AG09309 (cell line): ENCODE measurements at regions not wholly inside any gene's neighbourhood (a gene's known extent, or its start where the extent isn't known, plus 50 kb on each side); places are given as distances from the start of the nearest gene placed in this dataset.
A peak's percentile ranks its signal among the peaks of the same experiment; 100 is the strongest.

Experiments used
- DNase-seq: peaks from one replicate; pipeline ENCODE4 v3.0.0-alpha.2; 2010; ENCODE audit warnings: low read depth
- H3K4me3 ChIP-seq: 2 replicates; pipeline ENCODE4 v1.5.1; 2011; ENCODE audit warnings: mild to moderate bottlenecking, low read depth, low read length, moderate library complexity; ENCODE audit not compliant: control insufficient read depth
- TF ChIP-seq, protein P1 (sequence below): IDR thresholded peaks from 2 replicates; pipeline ENCODE4 v1.5.1; 2011; ENCODE audit warnings: mild to moderate bottlenecking, low read depth, low read length, inconsistent platforms; ENCODE audit not compliant: insufficient read depth, control insufficient read depth; ENCODE audit errors: missing control alignments

DNA sequence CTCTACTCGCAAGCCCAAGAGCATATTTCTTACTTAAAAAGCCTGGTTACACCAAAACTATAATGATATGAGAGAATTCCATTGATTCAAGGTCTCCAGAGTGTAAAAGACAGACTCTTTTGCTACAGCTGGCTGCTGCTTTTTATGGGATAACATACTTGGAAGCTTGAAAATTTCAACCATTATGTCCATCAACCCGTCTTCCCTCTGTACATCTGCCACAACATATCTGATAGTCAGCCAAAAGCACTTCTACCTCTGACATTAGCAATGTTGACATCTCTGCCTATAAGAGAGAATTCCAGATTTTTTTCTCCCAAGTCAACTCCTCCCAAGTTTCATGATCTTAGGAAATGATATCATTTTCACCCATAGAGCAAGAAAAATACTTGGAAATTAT, 54.4 kb upstream of the IQCM start:
- no peak for DNase-seq
- TF ChIP-seq, protein P1, sequence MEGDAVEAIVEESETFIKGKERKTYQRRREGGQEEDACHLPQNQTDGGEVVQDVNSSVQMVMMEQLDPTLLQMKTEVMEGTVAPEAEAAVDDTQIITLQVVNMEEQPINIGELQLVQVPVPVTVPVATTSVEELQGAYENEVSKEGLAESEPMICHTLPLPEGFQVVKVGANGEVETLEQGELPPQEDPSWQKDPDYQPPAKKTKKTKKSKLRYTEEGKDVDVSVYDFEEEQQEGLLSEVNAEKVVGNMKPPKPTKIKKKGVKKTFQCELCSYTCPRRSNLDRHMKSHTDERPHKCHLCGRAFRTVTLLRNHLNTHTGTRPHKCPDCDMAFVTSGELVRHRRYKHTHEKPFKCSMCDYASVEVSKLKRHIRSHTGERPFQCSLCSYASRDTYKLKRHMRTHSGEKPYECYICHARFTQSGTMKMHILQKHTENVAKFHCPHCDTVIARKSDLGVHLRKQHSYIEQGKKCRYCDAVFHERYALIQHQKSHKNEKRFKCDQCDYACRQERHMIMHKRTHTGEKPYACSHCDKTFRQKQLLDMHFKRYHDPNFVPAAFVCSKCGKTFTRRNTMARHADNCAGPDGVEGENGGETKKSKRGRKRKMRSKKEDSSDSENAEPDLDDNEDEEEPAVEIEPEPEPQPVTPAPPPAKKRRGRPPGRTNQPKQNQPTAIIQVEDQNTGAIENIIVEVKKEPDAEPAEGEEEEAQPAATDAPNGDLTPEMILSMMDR, result no peak
- H3K4me3 ChIP-seq, result no peak overlapping the region

DNA sequence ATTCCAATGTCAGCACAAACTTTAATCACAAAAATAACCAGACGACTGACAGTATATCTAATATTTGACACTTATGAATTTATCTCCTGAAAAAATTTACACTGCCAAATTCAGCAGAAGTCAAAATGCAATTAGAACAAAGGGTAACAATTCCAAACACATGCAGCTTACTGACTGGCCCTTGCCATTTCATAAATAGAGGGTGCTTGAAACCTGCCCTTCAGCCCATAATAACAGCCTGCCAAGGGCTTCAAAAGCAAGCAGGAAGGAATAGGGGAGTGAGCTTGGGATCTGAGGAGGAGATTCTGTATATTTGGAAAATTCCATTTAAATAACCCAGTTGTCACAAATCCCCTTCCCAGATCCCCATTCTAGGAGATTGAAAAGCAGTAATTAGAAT, 66.1 kb upstream of the IQCM start:
- DNase-seq, result no peak
- TF ChIP-seq, protein P1, result no peak
- no peak overlapping the region for H3K4me3 ChIP-seq

DNA sequence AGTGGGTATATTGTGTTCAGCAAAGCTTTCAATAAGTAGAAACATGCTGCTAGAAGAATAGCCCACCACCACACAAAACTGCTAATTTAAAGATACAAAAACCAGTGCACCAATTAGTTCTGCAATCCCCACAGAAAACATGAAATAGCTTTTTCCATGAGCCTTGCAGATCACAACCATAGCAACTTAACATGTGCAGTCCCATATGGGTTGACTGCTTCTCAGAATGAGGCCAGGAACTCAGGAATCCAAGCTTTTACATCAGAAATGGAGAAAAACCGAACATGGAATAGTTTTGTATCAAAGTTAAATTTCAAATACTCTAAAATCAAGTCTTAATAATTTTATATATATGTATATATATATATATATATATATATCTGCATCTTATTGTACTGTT, 66.6 kb upstream of the IQCM start:
- H3K4me3 ChIP-seq, result no peak overlapping the region
- TF ChIP-seq, protein P1, result no peak
- no peak for DNase-seq

DNA sequence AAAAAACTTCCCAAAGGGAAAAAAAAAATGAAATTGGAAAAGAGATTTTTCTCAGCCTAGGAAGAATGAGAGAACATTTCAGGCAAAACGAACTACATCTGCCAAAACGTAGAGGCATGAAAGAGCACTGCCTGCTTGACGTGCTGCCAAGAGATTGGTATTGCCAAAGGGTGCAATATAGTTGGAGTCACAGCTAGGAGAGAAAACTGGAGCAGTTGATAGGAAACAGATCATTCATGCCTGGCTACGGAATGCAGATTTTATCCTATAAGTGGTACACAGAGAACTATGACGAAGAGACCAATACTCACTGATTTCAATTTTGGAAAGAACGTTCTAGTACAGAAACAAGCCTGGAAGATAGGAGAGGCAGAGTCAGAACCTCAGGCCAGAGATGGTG, 68.4 kb upstream of the IQCM start:
- no peak overlapping the region for H3K4me3 ChIP-seq
- TF ChIP-seq, protein P1, result no peak
- DNase-seq, result peak; percentile 33

DNA sequence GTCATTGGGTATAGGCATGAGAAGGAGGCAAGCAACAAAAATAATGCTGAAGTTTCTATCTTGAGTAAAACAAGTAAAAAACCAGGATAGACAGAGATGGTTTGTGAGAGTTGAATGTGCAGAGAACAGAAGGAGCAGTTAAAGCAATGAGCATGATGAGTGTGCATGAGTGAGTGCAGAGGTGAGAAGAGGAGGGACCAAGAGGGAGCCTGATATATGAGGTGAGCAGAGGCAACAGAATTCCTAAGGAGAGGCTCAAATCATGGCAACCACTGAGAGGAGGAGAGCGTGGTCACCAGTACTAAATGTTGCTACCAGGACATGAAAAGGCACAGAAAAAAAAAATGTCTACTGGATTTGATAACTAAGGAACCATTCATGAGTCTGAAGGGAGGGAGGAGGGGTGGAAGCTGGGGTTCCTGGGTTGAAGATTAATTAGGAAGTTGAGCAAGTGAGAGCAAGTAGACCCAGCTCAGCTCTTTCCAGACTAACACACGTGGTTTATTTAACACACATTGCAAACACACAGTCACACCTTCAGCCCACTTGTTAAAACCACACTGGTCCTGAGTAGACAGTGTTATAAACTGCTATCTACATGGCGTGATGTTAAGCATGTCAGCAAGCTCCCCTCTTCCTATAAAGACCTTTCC, 69.0 kb upstream of the IQCM start:
- TF ChIP-seq, protein P1, result no peak
- H3K4me3 ChIP-seq, result no peak overlapping the region
- DNase-seq, result no peak

DNA sequence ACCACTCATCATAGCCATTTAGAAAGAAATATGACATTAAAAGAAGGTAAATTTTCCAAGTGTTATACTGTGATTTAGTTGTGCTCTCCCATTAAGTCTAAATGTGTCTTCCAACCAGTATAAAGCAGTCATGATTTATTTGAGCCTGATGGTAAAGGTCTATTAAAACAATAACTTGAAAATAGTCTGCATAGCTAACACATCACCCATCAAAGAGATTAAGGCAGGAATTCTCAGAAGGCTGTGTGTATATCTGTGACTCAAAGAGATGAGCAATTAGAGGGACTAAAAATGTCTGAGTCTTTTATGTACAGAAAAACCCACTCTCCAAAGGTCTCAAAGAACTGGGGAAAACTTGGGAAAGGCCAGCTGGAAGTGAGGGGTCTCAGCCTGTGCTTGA, 70.3 kb upstream of the IQCM start:
- DNase-seq, result peak; percentile 70
- TF ChIP-seq, protein P1, result no peak
- H3K4me3 ChIP-seq, result no peak overlapping the region
